Tibial nerve (tissue), 4 donors: ENCODE measurements at regions not wholly inside any gene's neighbourhood (a gene's known extent, or its start where the extent isn't known, plus 50 kb on each side); places are given as distances from the start of the nearest gene placed in this dataset.

Source experiments
- DNase-seq, 2 donors: peaks; one replicate each; pipeline ENCODE4 v3.0.0-alpha.2; 2019; ENCODE audit warnings: low spot score in 2 of 2
- H3K27ac ChIP-seq, 4 donors: fragments of 200-600 bp; sonication (generic) in 3 of 4; one replicate each; pipeline ENCODE4 v1.5.1; 2017 to 2019; ENCODE audit warnings: mild to moderate bottlenecking in 1 of 4
- H3K27me3 ChIP-seq, 2 donors: fragments of 200-600 bp; sonication (generic) in 1 of 2; one replicate each; pipeline versions ENCODE4 v1.5.1 to v1.6.0; 2017 to 2019
- H3K36me3 ChIP-seq, 3 donors: fragments of 200-600 bp; sonication (generic); one replicate each; pipeline ENCODE4 v1.5.1; 2018 to 2019
- H3K4me1 ChIP-seq, 4 donors: fragments of 200-600 bp; sonication (generic) in 3 of 4; one replicate each; pipeline ENCODE4 v1.5.1; 2017 to 2019
- H3K4me3 ChIP-seq, 4 donors: fragments of 200-600 bp; sonication (generic) in 3 of 4; one replicate each; pipeline ENCODE4 v1.5.1; 2017 to 2019; ENCODE audit warnings: mild to moderate bottlenecking in 1 of 4, moderate library complexity in 1 of 4
- H3K9me3 ChIP-seq, 4 donors: fragments of 200-600 bp; sonication (generic) in 3 of 4; one replicate each; pipeline ENCODE4 v1.5.1; 2017 to 2019
- CTCF ChIP-seq, 5 experiments: fragments of 200-600 bp in 3 of 5; fragments of 450-650 bp in 2 of 5; sonication (generic) in 3 of 5; IDR thresholded peaks; one replicate each; pipeline ENCODE4 v1.5.1; 2016 to 2019; ENCODE audit warnings: antibody characterized with exemption in 5 of 5, mild to moderate bottlenecking in 3 of 5, moderate library complexity in 2 of 5
- EP300 ChIP-seq, 2 donors: sonication (generic); formaldehyde crosslinking; IDR thresholded peaks; one replicate each; pipeline ENCODE4 v1.6.1; 2017; ENCODE audit warnings: antibody characterized with exemption in 2 of 2, mild to moderate bottlenecking in 1 of 2
- POLR2A ChIP-seq, 2 donors: fragments of 450-650 bp; IDR thresholded peaks; one replicate each; pipeline ENCODE4 v1.6.1; 2017; ENCODE audit warnings: antibody characterized with exemption in 2 of 2, mild to moderate bottlenecking in 2 of 2, moderate library complexity in 2 of 2
- WGBS, 2 donors: methylation state at CpG; one replicate each; pipeline ENCODE4 v1.1.5; 2018; 5-methylcytosine and 5-hydroxymethylcytosine counted together

GRCh38 chr2:226667736-226668135 is 131.9 kb downstream of the IRS1 start:
- Histone ChIP-seq H3K36me3 (no peaks in the 10 kb centered on the region), H3K27ac (no peak overlapping the region), H3K4me3 (no peak overlapping the region), H3K4me1 (no peaks in the 10 kb centered on the region), H3K9me3 (no peaks in the 10 kb centered on the region), H3K27me3 (no peaks in the 10 kb centered on the region)
- 85% methylated on average over 5 of the region's 5 CpGs for WGBS, 2 donors
- DNase-seq: no peak
- no peak for TF ChIP-seq EP300 (IDR thresholded peaks at IDR 0.05)
- no peak for TF ChIP-seq POLR2A (IDR thresholded peaks at IDR 0.05)
- no peak for TF ChIP-seq CTCF (IDR thresholded peaks at IDR 0.05)

GRCh38 chr2:226665306-226665831 is 134.3 kb downstream of the IRS1 start:
- H3K4me3 ChIP-seq: no peak overlapping the region
- TF ChIP-seq POLR2A (IDR thresholded peaks at IDR 0.05) (no peak), CTCF (IDR thresholded peaks at IDR 0.05) (no peak), EP300 (IDR thresholded peaks at IDR 0.05) (no peak)
- no peak for DNase-seq
- 53 to 61% methylated on average over 3 of the region's 3 CpGs for WGBS, 2 donors
- H3K4me1 ChIP-seq: peaks cover 0 to 5% (median 0%) of the 10 kb centered on the region in 4 donors
- no peaks in the 10 kb centered on the region for H3K27me3 ChIP-seq
- no peaks in the 10 kb centered on the region for H3K9me3 ChIP-seq
- H3K36me3 ChIP-seq: no peaks in the 10 kb centered on the region
- no peak overlapping the region for H3K27ac ChIP-seq

GRCh38 chr2:226664661-226665060 is 135.0 kb downstream of the IRS1 start:
- TF ChIP-seq EP300 (IDR thresholded peaks at IDR 0.05) (no peak), CTCF (IDR thresholded peaks at IDR 0.05) (no peak), POLR2A (IDR thresholded peaks at IDR 0.05) (no peak)
- H3K4me1 ChIP-seq: peaks cover 0 to 8% (median 0%) of the 10 kb centered on the region in 4 donors
- WGBS, 2 donors: 84 to 87% methylated on average over 2 of the region's 2 CpGs
- H3K27me3 ChIP-seq: no peaks in the 10 kb centered on the region
- H3K36me3 ChIP-seq: no peaks in the 10 kb centered on the region
- no peak overlapping the region for H3K27ac ChIP-seq
- no peak for DNase-seq
- no peaks in the 10 kb centered on the region for H3K9me3 ChIP-seq
- no peak overlapping the region for H3K4me3 ChIP-seq

GRCh38 chr2:226664140-226664539 is 135.5 kb downstream of the IRS1 start:
- H3K4me1 ChIP-seq: peaks cover 0 to 8% (median 0%) of the 10 kb centered on the region in 4 donors
- 24 to 76% methylated on average over 3 of the region's 3 CpGs for WGBS, 2 donors
- no peak overlapping the region for H3K27ac ChIP-seq
- no peaks in the 10 kb centered on the region for H3K36me3 ChIP-seq
- TF ChIP-seq POLR2A (IDR thresholded peaks at IDR 0.05): no peak
- TF ChIP-seq EP300 (IDR thresholded peaks at IDR 0.05): no peak
- TF ChIP-seq CTCF (IDR thresholded peaks at IDR 0.05): no peak
- no peaks in the 10 kb centered on the region for H3K9me3 ChIP-seq
- H3K4me3 ChIP-seq: no peak overlapping the region
- no peak for DNase-seq
- H3K27me3 ChIP-seq: no peaks in the 10 kb centered on the region

- H3K27ac ChIP-seq: no peak overlapping the region
- TF ChIP-seq EP300 (IDR thresholded peaks at IDR 0.05) (no peak), CTCF (IDR thresholded peaks at IDR 0.05) (no peak), POLR2A (IDR thresholded peaks at IDR 0.05) (no peak)
- 59 to 64% methylated on average over 11 of the region's 11 CpGs for WGBS, 2 donors
- no peaks in the 10 kb centered on the region for H3K9me3 ChIP-seq
- H3K4me3 ChIP-seq: no peak overlapping the region
- no peak for DNase-seq
- H3K4me1 ChIP-seq: peaks cover 0 to 8% (median 0%) of the 10 kb centered on the region in 4 donors
- H3K27me3 ChIP-seq: no peaks in the 10 kb centered on the region
- H3K36me3 ChIP-seq: no peaks in the 10 kb centered on the region
These were observed 137.7 kb downstream of the IRS1 start for GRCh38 chr2:226661789-226662545.
